Body of pancreas (tissue), 4 donors: ENCODE measurements at regions not wholly inside any gene's neighbourhood (a gene's known extent, or its start where the extent isn't known, plus 50 kb on each side); places are given as distances from the start of the nearest gene placed in this dataset.

Source experiments
- CTCF ChIP-seq, 7 experiments: fragments of 450-650 bp in 4 of 7; fragments of 200-600 bp in 3 of 7; sonication (generic) in 3 of 7; IDR thresholded peaks; one replicate each; pipeline ENCODE4 v1.5.1; 2016 to 2019; ENCODE audit warnings: antibody characterized with exemption in 7 of 7
- POLR2A ChIP-seq, 3 donors: fragments of 450-650 bp; IDR thresholded peaks; one replicate each; pipeline ENCODE4 v1.6.1; 2016; ENCODE audit warnings: antibody characterized with exemption in 3 of 3, mild to moderate bottlenecking in 2 of 3

- no peak for TF ChIP-seq CTCF (IDR thresholded peaks at IDR 0.05)
- TF ChIP-seq POLR2A (IDR thresholded peaks at IDR 0.05) = no peak
These were observed 123.7 kb downstream of the CHD9NB start for GRCh38 chr16:52928955-52929354.
